ENCODE measurements at regions not wholly inside any gene's neighbourhood (a gene's known extent, or its start where the extent isn't known, plus 50 kb on each side); places are given as distances from the start of the nearest gene placed in this dataset.

GRCh38 chr10:32149252-32149955, 93.2 kb upstream of the KIF5B start:
- TF ChIP-seq CTCF (IDR thresholded peaks at IDR 0.05), result no peak
- TF ChIP-seq POLR2A (IDR thresholded peaks at IDR 0.05), result no peak
